GM23248 (cell line): ENCODE measurements at regions not wholly inside any gene's neighbourhood (a gene's known extent, or its start where the extent isn't known, plus 50 kb on each side); places are given as distances from the start of the nearest gene placed in this dataset.

Source experiments
- EZH2 ChIP-seq: fragments of 200-600 bp; sonication (generic); IDR thresholded peaks from 2 replicates; pipeline ENCODE4 v1.6.1; 2018; ENCODE audit warnings: antibody characterized with exemption, mild to moderate bottlenecking; ENCODE audit not compliant: insufficient read depth, poor library complexity, severe bottlenecking
- EZH2phosphoT487 ChIP-seq: fragments of 200-600 bp; sonication (generic); IDR thresholded peaks from 2 replicates; pipeline ENCODE4 v1.6.1; 2018; ENCODE audit warnings: antibody characterized with exemption, moderate library complexity, mild to moderate bottlenecking, low read depth; ENCODE audit not compliant: insufficient read depth

GRCh38 chrX:45794323-45794994, 593.8 kb upstream of the DIPK2B start:
- TF ChIP-seq EZH2 (no peak), EZH2phosphoT487 (no peak)
